PC-9 (cell line): ENCODE measurements at regions not wholly inside any gene's neighbourhood (a gene's known extent, or its start where the extent isn't known, plus 50 kb on each side); places are given as distances from the start of the nearest gene placed in this dataset.

ENCODE experiments used
- EZH2 ChIP-seq: fragments of 200-600 bp; sonication (generic); IDR thresholded peaks from 2 replicates; pipeline ENCODE4 v1.8.0; 2017; ENCODE audit warnings: antibody characterized with exemption, low read depth
- TF ChIP-seq, protein P1 (sequence below): fragments of 200-600 bp; sonication (generic); conservative IDR thresholded peaks from 2 replicates; pipeline ENCODE4 v1.6.1; 2017; ENCODE audit warnings: mixed run types, antibody characterized with exemption, mild to moderate bottlenecking, moderate library complexity

DNA sequence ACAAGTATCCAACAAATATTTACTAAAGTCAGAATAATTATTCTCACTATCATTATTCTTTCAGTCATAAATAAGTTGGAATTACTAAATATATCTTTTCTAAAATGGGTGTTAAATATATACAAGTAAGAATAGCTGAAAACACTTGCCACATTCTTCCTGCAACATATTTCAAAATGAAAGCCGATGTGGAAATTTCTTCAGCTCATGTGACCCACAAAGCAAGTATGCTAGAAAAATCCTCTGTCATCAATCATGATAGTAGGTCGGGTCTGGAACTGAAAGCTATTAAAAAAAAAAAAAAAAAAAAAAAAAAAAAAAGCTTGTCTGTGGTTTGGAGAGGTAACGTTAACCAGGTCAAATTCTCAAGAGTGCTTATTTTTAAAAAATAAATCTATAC lies 344.7 kb downstream of the NEBL start:
- TF ChIP-seq, protein P1, sequence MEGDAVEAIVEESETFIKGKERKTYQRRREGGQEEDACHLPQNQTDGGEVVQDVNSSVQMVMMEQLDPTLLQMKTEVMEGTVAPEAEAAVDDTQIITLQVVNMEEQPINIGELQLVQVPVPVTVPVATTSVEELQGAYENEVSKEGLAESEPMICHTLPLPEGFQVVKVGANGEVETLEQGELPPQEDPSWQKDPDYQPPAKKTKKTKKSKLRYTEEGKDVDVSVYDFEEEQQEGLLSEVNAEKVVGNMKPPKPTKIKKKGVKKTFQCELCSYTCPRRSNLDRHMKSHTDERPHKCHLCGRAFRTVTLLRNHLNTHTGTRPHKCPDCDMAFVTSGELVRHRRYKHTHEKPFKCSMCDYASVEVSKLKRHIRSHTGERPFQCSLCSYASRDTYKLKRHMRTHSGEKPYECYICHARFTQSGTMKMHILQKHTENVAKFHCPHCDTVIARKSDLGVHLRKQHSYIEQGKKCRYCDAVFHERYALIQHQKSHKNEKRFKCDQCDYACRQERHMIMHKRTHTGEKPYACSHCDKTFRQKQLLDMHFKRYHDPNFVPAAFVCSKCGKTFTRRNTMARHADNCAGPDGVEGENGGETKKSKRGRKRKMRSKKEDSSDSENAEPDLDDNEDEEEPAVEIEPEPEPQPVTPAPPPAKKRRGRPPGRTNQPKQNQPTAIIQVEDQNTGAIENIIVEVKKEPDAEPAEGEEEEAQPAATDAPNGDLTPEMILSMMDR = no peak
- TF ChIP-seq EZH2 = no peak
